Psoas muscle (tissue), 7 donors: ENCODE measurements at regions not wholly inside any gene's neighbourhood (a gene's known extent, or its start where the extent isn't known, plus 50 kb on each side); places are given as distances from the start of the nearest gene placed in this dataset.

Experiments used
- ATAC-seq, 4 donors: fragments of 200-7000 bp; cut with Tn5 transposase; one replicate each; pipeline ENCODE4 v1.9.1; 2020; ENCODE audit warnings: moderate library complexity in 3 of 4, mild to moderate bottlenecking in 2 of 4
- DNase-seq, 2 donors: peaks; one replicate each; pipeline ENCODE4 v3.0.0-alpha.2; 2020
- H3K27ac ChIP-seq: fragments of 200-600 bp; one replicate; pipeline ENCODE4 v1.8.0; 2022
- H3K27me3 ChIP-seq, 3 donors: fragments of 200-600 bp in 1 of 3; one replicate each; pipeline versions ENCODE4 v1.6.1 to v1.8.0; 2013 to 2022; ENCODE audit warnings: low read length in 2 of 3, mild to moderate bottlenecking in 2 of 3, moderate library complexity in 1 of 3; ENCODE audit not compliant: insufficient read depth in 3 of 3
- H3K36me3 ChIP-seq, 2 donors: fragments of 200-600 bp in 1 of 2; one replicate each; pipeline versions ENCODE4 v1.6.1 to v1.8.0; 2013 to 2022; ENCODE audit warnings: low read depth in 1 of 2, mild to moderate bottlenecking in 1 of 2, moderate library complexity in 1 of 2; ENCODE audit not compliant: insufficient read depth in 1 of 2
- H3K4me1 ChIP-seq: fragments of 200-600 bp; one replicate; pipeline ENCODE4 v1.8.0; 2022
- H3K4me3 ChIP-seq: fragments of 200-600 bp; one replicate; pipeline ENCODE4 v1.8.0; 2022; ENCODE audit warnings: mild to moderate bottlenecking
- H3K9me3 ChIP-seq: fragments of 200-600 bp; one replicate; pipeline ENCODE4 v1.8.0; 2022
- CTCF ChIP-seq: fragments of 200-600 bp; IDR thresholded peaks from one replicate; pipeline ENCODE4 v1.8.0; 2022; ENCODE audit warnings: antibody characterized with exemption
- WGBS, 3 donors: extraction: QIAGEN DNeasy Blood & Tissue Kit; methylation state at CpG; one replicate each; pipeline versions ENCODE4 v1.1.6 to v1.1.7; 2013; 5-methylcytosine and 5-hydroxymethylcytosine counted together
- intact Hi-C, 2 donors: fragments of 100-400 bp; cut with DNase I; formaldehyde crosslinking; loops; one replicate each; pipeline versions ENCODE4 v1.11.0 to v1.14.2; 2022
- donor health status: healthy with polysubstance abuse.
- donor health status: DM: no; HTN: no; CAD: no; lungs with moderate emphysema.
- donor health status: Bipolar disorder and iron deficiency.
- donor health status: healthy.
- donor health status: DM: yes; HTN: yes; CAD: no.
- donor health status: DM: no; HTN: no; CAD: no.
- donor health status: DM: yes; HTN: yes; CAD: no.

- no peak overlapping the region for H3K27ac ChIP-seq
- H3K4me3 ChIP-seq: no peak overlapping the region
- WGBS, 3 donors: 61 to 69% (median 67%) methylated on average over 3 of the region's 3 CpGs
- no peak for DNase-seq
- no peaks in the 10 kb centered on the region for H3K4me1 ChIP-seq
- H3K27me3 ChIP-seq: no peaks in the 10 kb centered on the region
- intact Hi-C loops: no loop called here
- no peaks in the 10 kb centered on the region for H3K36me3 ChIP-seq
- TF ChIP-seq CTCF: no peak
- no peak for ATAC-seq
- no peaks in the 10 kb centered on the region for H3K9me3 ChIP-seq
Observed at GRCh38 chr3:1561427-1561826, 468.6 kb downstream of the CNTN6 start.

- Histone ChIP-seq H3K36me3 (no peaks in the 10 kb centered on the region), H3K9me3 (no peaks in the 10 kb centered on the region), H3K4me3 (no peak overlapping the region), H3K27ac (no peak overlapping the region), H3K27me3 (no peaks in the 10 kb centered on the region), H3K4me1 (no peaks in the 10 kb centered on the region)
- no peak for TF ChIP-seq CTCF
- no peak for DNase-seq
- ATAC-seq: no peak
- intact Hi-C loops: no loop called here
Observed at GRCh38 chr3:1571736-1572135, 478.9 kb downstream of the CNTN6 start.

GRCh38 chr3:1576047-1576446 lies 483.2 kb downstream of the CNTN6 start:
- intact Hi-C loops: no loop called here
- DNase-seq (no peak), ATAC-seq (no peak)
- no peak for TF ChIP-seq CTCF
- H3K27ac ChIP-seq: no peak overlapping the region
- 72 to 86% (median 82%) methylated on average over 3 of the region's 3 CpGs for WGBS, 3 donors
- H3K9me3 ChIP-seq: no peaks in the 10 kb centered on the region
- H3K27me3 ChIP-seq: no peaks in the 10 kb centered on the region
- no peak overlapping the region for H3K4me3 ChIP-seq
- no peaks in the 10 kb centered on the region for H3K4me1 ChIP-seq
- no peaks in the 10 kb centered on the region for H3K36me3 ChIP-seq

GRCh38 chr3:1578124-1578806 lies 485.4 kb downstream of the CNTN6 start:
- Histone ChIP-seq H3K36me3 (no peaks in the 10 kb centered on the region), H3K9me3 (no peaks in the 10 kb centered on the region), H3K4me3 (no peak overlapping the region), H3K4me1 (no peaks in the 10 kb centered on the region), H3K27me3 (no peaks in the 10 kb centered on the region), H3K27ac (no peak overlapping the region)
- DNase-seq (no peak), ATAC-seq (no peak)
- 46 to 55% (median 50%) methylated on average over 6 of the region's 6 CpGs for WGBS, 3 donors
- intact Hi-C loops: no loop called here
- no peak for TF ChIP-seq CTCF

- H3K4me1 ChIP-seq: no peaks in the 10 kb centered on the region
- H3K36me3 ChIP-seq: no peaks in the 10 kb centered on the region
- no peak for ATAC-seq
- no peak for TF ChIP-seq CTCF
- no peaks in the 10 kb centered on the region for H3K9me3 ChIP-seq
- H3K4me3 ChIP-seq: no peak overlapping the region
- H3K27me3 ChIP-seq: no peaks in the 10 kb centered on the region
- 91 to 93% (median 91%) methylated on average over 10 of the region's 10 CpGs for WGBS, 3 donors
- DNase-seq: no peak
- intact Hi-C loops: no loop called here
- H3K27ac ChIP-seq: no peak overlapping the region
Observed at GRCh38 chr3:1583044-1583443, 490.2 kb downstream of the CNTN6 start.
